Upper lobe of left lung (tissue), 4 donors: ENCODE measurements at regions not wholly inside any gene's neighbourhood (a gene's known extent, or its start where the extent isn't known, plus 50 kb on each side); places are given as distances from the start of the nearest gene placed in this dataset.

Experiments
- CTCF ChIP-seq, 6 experiments: fragments of 450-650 bp in 4 of 6; fragments of 200-600 bp in 2 of 6; sonication (generic) in 2 of 6; IDR thresholded peaks; one replicate each; pipeline ENCODE4 v1.5.1; 2016 to 2019; ENCODE audit warnings: antibody characterized with exemption in 6 of 6
- POLR2AphosphoS5 ChIP-seq, 2 donors: sonication (generic); formaldehyde crosslinking; IDR thresholded peaks; one replicate each; pipeline ENCODE4 v1.5.1; 2017; ENCODE audit warnings: antibody characterized with exemption in 2 of 2

GRCh38 chr4:188624370-188624769 lies 485.1 kb downstream of the TRIML1 start:
- TF ChIP-seq CTCF (IDR thresholded peaks at IDR 0.05) (no peak), POLR2AphosphoS5 (IDR thresholded peaks at IDR 0.05) (no peak)
